BLaER1 (cell line): ENCODE measurements at regions not wholly inside any gene's neighbourhood (a gene's known extent, or its start where the extent isn't known, plus 50 kb on each side); places are given as distances from the start of the nearest gene placed in this dataset.

Source experiments
- H3K27ac ChIP-seq: shearing (Covaris generic); formaldehyde crosslinking; 2 replicates; pipeline ENCODE4 v1.8.1; 2022
- H3K27me3 ChIP-seq: shearing (Covaris generic); formaldehyde crosslinking; 2 replicates; pipeline ENCODE4 v1.8.1; 2022
- H3K36me3 ChIP-seq: shearing (Covaris generic); formaldehyde crosslinking; 2 replicates; pipeline ENCODE4 v1.8.1; 2022
- H3K4me1 ChIP-seq: shearing (Covaris generic); formaldehyde crosslinking; 2 replicates; pipeline ENCODE4 v1.8.1; 2022
- H3K4me2 ChIP-seq: shearing (Covaris generic); formaldehyde crosslinking; 2 replicates; pipeline ENCODE4 v1.8.1; 2022
- H3K4me3 ChIP-seq: shearing (Covaris generic); formaldehyde crosslinking; 2 replicates; pipeline ENCODE4 v1.8.1; 2022
- H3K9ac ChIP-seq: shearing (Covaris generic); formaldehyde crosslinking; 2 replicates; pipeline ENCODE4 v1.8.1; 2022
- H3K9me3 ChIP-seq: shearing (Covaris generic); formaldehyde crosslinking; 2 replicates; pipeline ENCODE4 v1.8.1; 2022
- H4K20me1 ChIP-seq: shearing (Covaris generic); formaldehyde crosslinking; 2 replicates; pipeline ENCODE4 v1.8.1; 2022
- Cebpa-rat ChIP-seq: shearing (Covaris generic); IDR thresholded peaks from 2 replicates; pipeline ENCODE4 v1.8.1; 2022

DNA sequence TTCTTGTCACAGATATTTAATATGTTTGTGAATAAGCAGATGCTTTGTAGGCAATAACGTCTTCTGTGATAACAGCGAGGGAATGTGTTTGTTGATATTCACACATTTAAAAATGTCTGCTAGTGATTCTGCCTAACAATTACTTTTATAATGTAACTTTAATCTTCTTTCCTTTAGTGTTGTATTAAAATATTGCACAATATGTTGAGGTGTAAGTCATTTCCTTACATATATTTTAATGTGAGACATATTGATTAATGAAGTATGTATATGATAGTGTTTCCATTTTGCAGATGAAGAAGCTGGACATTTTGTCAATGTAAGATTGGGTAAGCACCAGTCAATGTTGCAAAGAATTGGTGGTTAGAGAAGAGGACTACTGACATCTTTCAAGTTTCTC is 324.4 kb downstream of the SLITRK1 start:
- no peaks in the 10 kb centered on the region for H3K4me1 ChIP-seq
- H4K20me1 ChIP-seq: no peaks in the 10 kb centered on the region
- H3K27ac ChIP-seq: no peak overlapping the region
- H3K9me3 ChIP-seq: no peaks in the 10 kb centered on the region
- H3K36me3 ChIP-seq: no peaks in the 10 kb centered on the region
- no peak overlapping the region for H3K9ac ChIP-seq
- H3K4me2 ChIP-seq: no peak overlapping the region
- no peak overlapping the region for H3K4me3 ChIP-seq
- no peak; the same call in 1 of the 2 replicates for TF ChIP-seq Cebpa-rat
- H3K27me3 ChIP-seq: no peaks in the 10 kb centered on the region

DNA sequence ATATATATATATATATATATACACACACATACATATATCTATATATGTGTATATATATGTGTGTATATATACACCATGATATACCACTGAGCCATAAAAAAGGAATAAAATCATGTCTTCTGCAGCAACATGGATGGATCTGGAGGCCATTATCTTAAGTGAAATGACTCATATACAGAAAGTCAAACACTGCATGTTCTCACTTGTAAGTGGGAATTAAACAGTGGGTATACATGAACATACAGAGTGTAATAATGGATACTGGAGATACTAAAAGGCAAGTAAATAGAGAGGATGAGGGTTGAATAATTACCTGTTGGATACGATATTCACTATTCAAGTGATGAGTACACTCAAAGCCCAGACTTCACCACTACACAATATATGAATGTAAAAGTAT is 332.6 kb downstream of the SLITRK1 start:
- no peaks in the 10 kb centered on the region for H3K27me3 ChIP-seq
- no peak overlapping the region for H3K4me2 ChIP-seq
- H3K4me1 ChIP-seq: no peaks in the 10 kb centered on the region
- no peaks in the 10 kb centered on the region for H4K20me1 ChIP-seq
- no peaks in the 10 kb centered on the region for H3K36me3 ChIP-seq
- no peak overlapping the region for H3K9ac ChIP-seq
- no peak overlapping the region for H3K4me3 ChIP-seq
- H3K27ac ChIP-seq: no peak overlapping the region
- no peaks in the 10 kb centered on the region for H3K9me3 ChIP-seq
- TF ChIP-seq Cebpa-rat: no peak

DNA sequence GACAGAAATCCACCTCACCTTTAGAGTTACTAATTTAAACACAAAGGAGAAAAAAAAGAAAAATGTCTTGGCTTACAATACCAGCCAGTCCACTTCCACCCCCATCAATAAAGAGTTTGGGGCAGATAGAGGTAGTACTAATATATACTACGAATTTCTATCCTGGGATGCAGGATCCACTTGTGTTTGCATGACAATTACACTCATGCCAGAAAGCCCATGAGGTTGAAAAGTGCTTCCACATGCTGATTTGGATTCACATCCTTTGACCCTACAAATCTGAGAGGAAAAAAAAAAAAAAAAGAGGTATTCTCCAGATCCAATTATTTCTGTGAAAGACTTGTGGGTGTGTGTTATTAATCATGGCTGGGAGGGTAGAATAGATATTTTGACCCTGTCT is 335.2 kb downstream of the SLITRK1 start:
- TF ChIP-seq Cebpa-rat: no peak
- H3K36me3 ChIP-seq: no peaks in the 10 kb centered on the region
- H3K27ac ChIP-seq: no peak overlapping the region
- H3K4me2 ChIP-seq: no peak overlapping the region
- no peaks in the 10 kb centered on the region for H4K20me1 ChIP-seq
- no peaks in the 10 kb centered on the region for H3K9me3 ChIP-seq
- no peak overlapping the region for H3K4me3 ChIP-seq
- no peaks in the 10 kb centered on the region for H3K4me1 ChIP-seq
- no peak overlapping the region for H3K9ac ChIP-seq
- no peaks in the 10 kb centered on the region for H3K27me3 ChIP-seq

DNA sequence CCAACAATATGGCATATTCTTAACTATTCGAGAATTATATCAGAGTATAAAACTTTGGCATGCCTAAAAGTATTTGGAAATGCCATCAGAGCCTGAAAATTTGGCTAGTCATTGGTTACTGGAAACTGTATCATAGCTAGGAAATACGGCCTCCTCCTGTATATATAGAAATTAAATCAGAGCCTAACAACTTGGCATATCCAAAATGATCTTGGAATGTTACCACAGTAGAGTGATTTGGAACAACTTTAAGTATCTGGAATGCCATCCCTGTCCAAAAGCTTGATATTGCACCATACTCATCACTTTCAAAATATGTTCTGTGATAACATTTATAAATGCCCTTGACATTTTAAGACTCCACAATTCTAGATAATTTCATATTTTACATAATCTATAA is 335.8 kb downstream of the SLITRK1 start:
- H3K4me1 ChIP-seq: no peaks in the 10 kb centered on the region
- H4K20me1 ChIP-seq: no peaks in the 10 kb centered on the region
- no peak overlapping the region for H3K4me3 ChIP-seq
- H3K9me3 ChIP-seq: no peaks in the 10 kb centered on the region
- no peaks in the 10 kb centered on the region for H3K36me3 ChIP-seq
- no peak for TF ChIP-seq Cebpa-rat
- H3K4me2 ChIP-seq: no peak overlapping the region
- no peaks in the 10 kb centered on the region for H3K27me3 ChIP-seq
- no peak overlapping the region for H3K27ac ChIP-seq
- no peak overlapping the region for H3K9ac ChIP-seq

DNA sequence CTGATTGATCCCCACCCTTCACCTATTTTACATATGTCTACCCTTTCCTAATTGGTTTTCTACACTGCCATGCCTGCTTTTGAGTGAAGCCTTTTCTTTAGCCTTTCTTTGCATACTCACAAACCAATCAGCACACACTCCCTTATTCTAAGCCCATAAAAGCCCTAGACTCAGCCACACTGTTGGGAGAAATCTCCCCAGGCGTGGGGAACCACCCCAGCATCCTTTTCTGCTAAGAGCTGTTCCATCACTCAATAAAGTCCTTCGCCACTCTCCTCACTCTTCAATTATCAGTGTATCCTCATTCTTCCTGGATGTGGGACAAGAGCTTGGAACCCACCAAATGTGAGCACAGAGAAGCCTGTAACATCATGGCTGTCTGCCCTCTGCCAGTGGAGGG is 343.6 kb downstream of the SLITRK1 start:
- H3K4me1 ChIP-seq: no peaks in the 10 kb centered on the region
- H3K27ac ChIP-seq: no peak overlapping the region
- no peak for TF ChIP-seq Cebpa-rat

DNA sequence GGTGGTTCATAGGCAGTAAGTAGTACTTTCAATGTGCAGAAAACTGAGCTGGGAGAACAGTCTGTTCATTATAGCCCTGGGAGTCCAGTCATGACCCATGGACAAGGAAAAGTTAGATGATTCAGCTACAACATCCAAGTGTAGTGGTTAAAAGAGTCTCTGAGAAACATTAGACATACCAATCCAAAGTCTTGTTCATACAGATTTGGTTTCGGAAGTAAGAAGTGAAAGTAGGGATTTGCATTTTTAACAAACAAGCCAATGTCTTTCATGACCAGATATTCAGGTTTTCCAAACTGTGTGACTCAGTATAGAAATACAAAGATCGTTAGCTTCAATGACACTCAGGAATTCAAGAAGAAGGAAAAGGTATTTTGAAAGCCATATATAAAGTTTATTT is 345.3 kb downstream of the SLITRK1 start:
- H3K4me3 ChIP-seq: no peak overlapping the region
- no peak for TF ChIP-seq Cebpa-rat

More for the DNA sequence above, 343.6 kb downstream of the SLITRK1 start:
- Histone ChIP-seq H3K9me3 (peaks cover 23% of the 10 kb centered on the region), H3K9ac (no peak overlapping the region), H3K4me3 (no peak overlapping the region), H3K4me2 (no peak overlapping the region), H3K36me3 (no peaks in the 10 kb centered on the region), H4K20me1 (no peaks in the 10 kb centered on the region), H3K27me3 (no peaks in the 10 kb centered on the region)

DNA sequence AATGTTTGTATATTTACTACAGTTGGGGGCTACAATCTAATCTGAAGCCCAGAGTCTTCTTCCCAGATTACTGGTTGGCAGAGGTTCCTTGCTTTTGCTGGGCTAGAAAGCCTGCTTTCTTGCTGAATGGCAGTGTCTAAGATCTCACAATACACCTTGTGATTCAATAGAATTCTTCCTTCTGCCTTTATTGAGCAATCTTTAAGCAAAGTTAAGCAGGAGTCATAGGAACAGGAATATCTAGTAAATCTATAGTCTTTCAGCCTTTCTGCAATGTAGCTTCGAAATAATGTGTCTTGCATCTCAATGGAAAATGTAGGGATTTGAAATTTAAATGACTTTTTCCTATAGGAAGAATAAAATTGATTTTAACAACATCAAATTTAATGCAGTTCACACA is 346.1 kb downstream of the SLITRK1 start:
- H3K4me1 ChIP-seq: no peaks in the 10 kb centered on the region
- no peaks in the 10 kb centered on the region for H3K27me3 ChIP-seq
- no peak overlapping the region for H3K4me3 ChIP-seq
- no peaks in the 10 kb centered on the region for H3K36me3 ChIP-seq
- H4K20me1 ChIP-seq: no peaks in the 10 kb centered on the region
- no peak for TF ChIP-seq Cebpa-rat
- peaks cover 23% of the 10 kb centered on the region for H3K9me3 ChIP-seq
- no peak overlapping the region for H3K27ac ChIP-seq
- H3K9ac ChIP-seq: no peak overlapping the region
- no peak overlapping the region for H3K4me2 ChIP-seq

More for the DNA sequence above, 345.3 kb downstream of the SLITRK1 start:
- Histone ChIP-seq H3K9me3 (peaks cover 23% of the 10 kb centered on the region), H3K4me2 (no peak overlapping the region), H3K27ac (no peak overlapping the region), H4K20me1 (no peaks in the 10 kb centered on the region), H3K9ac (no peak overlapping the region), H3K36me3 (no peaks in the 10 kb centered on the region), H3K27me3 (no peaks in the 10 kb centered on the region), H3K4me1 (no peaks in the 10 kb centered on the region)

DNA sequence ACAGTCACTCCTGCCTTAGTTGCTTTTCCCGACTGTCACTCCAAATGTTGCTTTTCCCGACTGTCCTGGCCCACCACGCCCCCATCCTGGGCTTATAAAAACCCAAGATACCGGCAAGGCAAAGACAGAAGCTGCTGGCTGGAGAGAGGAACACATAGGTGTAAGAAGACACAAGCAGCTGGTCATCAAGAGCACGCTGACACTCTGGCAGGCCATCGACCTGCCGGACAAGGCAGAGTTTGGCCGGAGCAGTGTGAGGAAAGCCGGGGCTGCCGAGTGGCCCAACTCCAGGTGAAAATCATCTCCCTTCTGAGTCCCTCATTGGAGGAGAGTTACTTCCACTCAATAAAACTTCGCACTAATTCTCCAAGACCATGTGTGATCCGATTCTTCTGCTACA is 349.5 kb downstream of the SLITRK1 start:
- Histone ChIP-seq H3K4me1 (no peaks in the 10 kb centered on the region), H3K36me3 (no peaks in the 10 kb centered on the region), H3K27ac (no peak overlapping the region), H3K4me2 (no peak overlapping the region), H3K4me3 (no peak overlapping the region), H3K27me3 (no peaks in the 10 kb centered on the region), H3K9me3 (0 out of 2 replicates have a peak, but pooled peaks cover 4% of the 10 kb centered on the region), H3K9ac (no peak overlapping the region), H4K20me1 (no peaks in the 10 kb centered on the region)
- no peak for TF ChIP-seq Cebpa-rat

DNA sequence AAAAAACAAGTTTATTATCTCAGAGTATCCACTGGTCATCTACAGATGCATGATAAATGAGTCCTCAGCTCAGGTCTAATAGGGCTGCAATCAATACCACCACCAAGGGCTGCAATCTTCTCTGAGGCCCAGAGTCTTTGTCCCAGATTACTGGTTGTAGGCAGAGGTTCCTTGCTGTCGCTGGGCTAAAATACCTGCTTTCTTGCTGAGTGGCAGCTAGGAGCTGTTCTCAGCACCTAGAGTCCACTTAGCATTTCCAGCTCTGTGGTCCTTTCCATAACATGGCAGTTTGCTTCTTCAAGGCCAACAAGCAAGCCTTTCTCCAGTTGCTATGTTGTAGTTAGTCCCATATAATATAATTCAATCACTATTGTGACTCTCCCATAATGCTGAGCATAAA is 351.3 kb downstream of the SLITRK1 start:
- H3K9ac ChIP-seq: no peak overlapping the region
- no peaks in the 10 kb centered on the region for H3K4me1 ChIP-seq
- H3K27ac ChIP-seq: no peak overlapping the region
- no peak overlapping the region for H3K4me2 ChIP-seq
- no peak overlapping the region for H3K4me3 ChIP-seq
- no peaks in the 10 kb centered on the region for H4K20me1 ChIP-seq
- no peaks in the 10 kb centered on the region for H3K9me3 ChIP-seq
- no peaks in the 10 kb centered on the region for H3K27me3 ChIP-seq
- no peaks in the 10 kb centered on the region for H3K36me3 ChIP-seq
- TF ChIP-seq Cebpa-rat: no peak

DNA sequence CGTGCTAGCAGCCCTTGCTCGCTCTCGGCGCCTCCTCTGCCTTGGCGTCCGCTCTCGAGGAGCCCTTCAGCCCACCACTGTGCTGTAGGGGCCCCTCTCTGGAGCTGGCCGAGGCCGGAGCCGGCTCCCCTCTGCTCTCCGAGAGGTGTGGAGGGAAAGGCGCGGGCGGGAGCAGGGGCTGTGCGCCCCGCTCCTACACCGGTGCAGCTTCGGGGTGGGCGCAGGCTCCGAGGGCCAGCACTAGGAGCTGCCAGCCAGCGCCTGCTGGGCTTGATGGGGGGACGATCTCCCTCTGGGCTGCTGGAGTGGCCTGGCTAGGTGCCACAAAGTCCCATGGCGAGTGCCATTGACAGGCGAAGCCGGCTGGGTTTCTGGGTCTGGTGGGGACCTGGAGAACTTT is 365.5 kb downstream of the SLITRK1 start:
- Histone ChIP-seq H3K9me3 (peaks cover 10% of the 10 kb centered on the region), H3K27ac (no peak overlapping the region), H3K4me3 (no peak overlapping the region), H3K4me1 (no peaks in the 10 kb centered on the region), H3K27me3 (no peaks in the 10 kb centered on the region), H4K20me1 (no peaks in the 10 kb centered on the region), H3K4me2 (no peak overlapping the region), H3K9ac (no peak overlapping the region), H3K36me3 (no peaks in the 10 kb centered on the region)
- TF ChIP-seq Cebpa-rat: no peak

DNA sequence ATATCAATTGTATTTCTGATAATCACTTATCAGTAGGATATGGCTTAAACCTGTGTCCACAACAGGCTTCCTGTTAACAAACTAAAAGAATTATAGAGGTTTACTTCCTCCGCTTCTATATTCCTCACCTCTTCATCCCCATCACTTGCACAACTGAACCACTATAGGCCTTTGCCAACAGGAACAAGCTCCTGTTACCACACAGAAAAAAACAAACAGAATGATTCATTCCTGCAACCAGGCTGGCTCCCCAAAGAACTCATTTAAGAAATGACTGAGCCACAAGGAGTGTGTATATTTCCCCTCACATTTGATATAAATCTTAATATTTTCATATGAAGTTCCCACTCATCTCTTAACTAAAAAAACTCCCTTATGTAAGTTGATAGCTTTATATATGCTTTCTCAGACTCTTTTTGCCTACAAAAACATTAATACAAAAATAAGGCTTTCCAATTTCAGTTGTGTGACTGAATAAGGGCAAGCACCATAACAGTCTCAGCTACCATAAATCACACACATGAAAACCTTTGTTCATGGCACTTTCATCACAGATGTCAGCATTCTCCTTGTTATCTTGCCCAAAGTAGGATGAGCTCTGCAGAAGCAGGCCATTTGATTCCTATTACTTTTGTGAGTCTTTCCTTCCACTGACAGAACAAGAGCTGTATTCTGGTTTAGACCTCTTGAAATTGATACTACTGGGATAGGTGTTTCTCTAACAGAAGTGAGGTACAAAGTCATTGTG is 366.8 kb downstream of the SLITRK1 start:
- no peak overlapping the region for H3K4me3 ChIP-seq
- no peaks in the 10 kb centered on the region for H3K4me1 ChIP-seq
- no peaks in the 10 kb centered on the region for H3K27me3 ChIP-seq
- H3K27ac ChIP-seq: no peak overlapping the region
- TF ChIP-seq Cebpa-rat: no peak
- peaks cover 10% of the 10 kb centered on the region for H3K9me3 ChIP-seq
- no peak overlapping the region for H3K4me2 ChIP-seq
- H3K9ac ChIP-seq: no peak overlapping the region
- no peaks in the 10 kb centered on the region for H3K36me3 ChIP-seq
- no peaks in the 10 kb centered on the region for H4K20me1 ChIP-seq
